ENCODE measurements at regions not wholly inside any gene's neighbourhood (a gene's known extent, or its start where the extent isn't known, plus 50 kb on each side); places are given as distances from the start of the nearest gene placed in this dataset.

DNA sequence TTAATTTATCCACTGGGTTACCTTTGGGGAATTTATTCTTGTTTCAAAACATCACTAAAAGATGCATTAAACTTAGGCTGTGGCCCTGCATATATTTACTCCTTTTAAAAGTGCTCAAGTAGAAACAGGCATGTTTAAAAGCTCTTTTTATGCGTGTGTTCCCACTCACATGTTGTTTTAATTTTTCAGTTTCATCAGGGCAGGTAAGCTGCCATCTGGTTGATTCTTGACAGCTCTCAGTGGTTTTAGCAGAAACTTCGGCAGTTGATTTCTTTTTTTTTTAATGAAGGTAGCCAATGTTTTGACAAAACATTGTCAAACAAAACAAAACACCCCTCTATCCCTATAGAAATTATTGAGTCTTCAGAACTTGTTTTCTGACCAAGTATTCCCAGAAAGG lies 89.6 kb upstream of the LGR5 start:
- TF ChIP-seq, protein P1, sequence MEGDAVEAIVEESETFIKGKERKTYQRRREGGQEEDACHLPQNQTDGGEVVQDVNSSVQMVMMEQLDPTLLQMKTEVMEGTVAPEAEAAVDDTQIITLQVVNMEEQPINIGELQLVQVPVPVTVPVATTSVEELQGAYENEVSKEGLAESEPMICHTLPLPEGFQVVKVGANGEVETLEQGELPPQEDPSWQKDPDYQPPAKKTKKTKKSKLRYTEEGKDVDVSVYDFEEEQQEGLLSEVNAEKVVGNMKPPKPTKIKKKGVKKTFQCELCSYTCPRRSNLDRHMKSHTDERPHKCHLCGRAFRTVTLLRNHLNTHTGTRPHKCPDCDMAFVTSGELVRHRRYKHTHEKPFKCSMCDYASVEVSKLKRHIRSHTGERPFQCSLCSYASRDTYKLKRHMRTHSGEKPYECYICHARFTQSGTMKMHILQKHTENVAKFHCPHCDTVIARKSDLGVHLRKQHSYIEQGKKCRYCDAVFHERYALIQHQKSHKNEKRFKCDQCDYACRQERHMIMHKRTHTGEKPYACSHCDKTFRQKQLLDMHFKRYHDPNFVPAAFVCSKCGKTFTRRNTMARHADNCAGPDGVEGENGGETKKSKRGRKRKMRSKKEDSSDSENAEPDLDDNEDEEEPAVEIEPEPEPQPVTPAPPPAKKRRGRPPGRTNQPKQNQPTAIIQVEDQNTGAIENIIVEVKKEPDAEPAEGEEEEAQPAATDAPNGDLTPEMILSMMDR (conservative IDR thresholded peaks at IDR 0.05; ENCODE audit: low read depth, low read length) = no peak
- TF ChIP-seq EZH2 (IDR thresholded peaks at IDR 0.05; ENCODE audit: low read length, unreplicated experiment) = no peak

All from PC-3 (cell line).